ENCODE measurements at regions not wholly inside any gene's neighbourhood (a gene's known extent, or its start where the extent isn't known, plus 50 kb on each side); places are given as distances from the start of the nearest gene placed in this dataset.

DNA sequence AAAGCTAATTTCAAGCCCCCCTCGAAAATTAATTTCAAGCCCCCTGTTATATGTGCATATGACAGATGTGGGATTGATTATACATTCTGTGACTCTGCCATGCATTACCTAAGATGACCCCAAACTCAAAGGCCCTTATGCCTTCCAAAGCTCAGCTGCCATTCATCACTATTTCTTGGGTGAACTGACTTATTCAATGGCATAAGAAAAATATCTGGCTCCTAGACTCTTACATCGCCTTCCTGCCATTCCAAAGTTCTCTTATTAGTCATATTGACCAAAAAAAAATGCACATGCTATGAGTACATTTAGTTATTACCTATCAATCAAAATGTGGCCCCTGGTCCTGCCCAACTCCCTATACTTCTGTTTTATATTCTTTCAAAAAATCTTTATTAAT is 291.8 kb upstream of the CHAC2 start:
- Histone ChIP-seq H3K4me1 (ENCODE audit: insufficient read depth, low read length, poor library complexity, severe bottlenecking) (no peaks in the 10 kb centered on the region), H3K9me3 (ENCODE audit: low read depth, low read length, poor library complexity, severe bottlenecking) (no peaks in the 10 kb centered on the region), H3K27me3 (replicated peaks; ENCODE audit: insufficient read depth, low read depth, low read length, poor library complexity) (no peaks in the 10 kb centered on the region), H3K36me3 (ENCODE audit: insufficient read depth, low read length, poor library complexity, severe bottlenecking) (no peaks in the 10 kb centered on the region), H3K4me3 (ENCODE audit: low read depth, low read length, poor library complexity, severe bottlenecking) (no peak overlapping the region), H3K27ac (ENCODE audit: low read depth, low read length, poor library complexity, severe bottlenecking) (no peak overlapping the region)
- intact Hi-C loops (cut with micrococcal nuclease; ENCODE audit: unreplicated experiment) = no loop called here
- BruUV-seq (replicated peaks) = no TSS peak
- ChIA-PET POLR2A (ENCODE audit: low non-redundant PET) (no interaction called here), CTCF (no interaction called here)
- DNase-seq (ENCODE audit: low spot score) = no peak
- TF ChIP-seq, protein P1, sequence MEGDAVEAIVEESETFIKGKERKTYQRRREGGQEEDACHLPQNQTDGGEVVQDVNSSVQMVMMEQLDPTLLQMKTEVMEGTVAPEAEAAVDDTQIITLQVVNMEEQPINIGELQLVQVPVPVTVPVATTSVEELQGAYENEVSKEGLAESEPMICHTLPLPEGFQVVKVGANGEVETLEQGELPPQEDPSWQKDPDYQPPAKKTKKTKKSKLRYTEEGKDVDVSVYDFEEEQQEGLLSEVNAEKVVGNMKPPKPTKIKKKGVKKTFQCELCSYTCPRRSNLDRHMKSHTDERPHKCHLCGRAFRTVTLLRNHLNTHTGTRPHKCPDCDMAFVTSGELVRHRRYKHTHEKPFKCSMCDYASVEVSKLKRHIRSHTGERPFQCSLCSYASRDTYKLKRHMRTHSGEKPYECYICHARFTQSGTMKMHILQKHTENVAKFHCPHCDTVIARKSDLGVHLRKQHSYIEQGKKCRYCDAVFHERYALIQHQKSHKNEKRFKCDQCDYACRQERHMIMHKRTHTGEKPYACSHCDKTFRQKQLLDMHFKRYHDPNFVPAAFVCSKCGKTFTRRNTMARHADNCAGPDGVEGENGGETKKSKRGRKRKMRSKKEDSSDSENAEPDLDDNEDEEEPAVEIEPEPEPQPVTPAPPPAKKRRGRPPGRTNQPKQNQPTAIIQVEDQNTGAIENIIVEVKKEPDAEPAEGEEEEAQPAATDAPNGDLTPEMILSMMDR (conservative IDR thresholded peaks at IDR 0.05; ENCODE audit: low read depth, low read length) = no peak
- TF ChIP-seq EZH2 (IDR thresholded peaks at IDR 0.05; ENCODE audit: borderline replicate concordance, low read depth, low read length, poor library complexity, severe bottlenecking) = no peak

DNA sequence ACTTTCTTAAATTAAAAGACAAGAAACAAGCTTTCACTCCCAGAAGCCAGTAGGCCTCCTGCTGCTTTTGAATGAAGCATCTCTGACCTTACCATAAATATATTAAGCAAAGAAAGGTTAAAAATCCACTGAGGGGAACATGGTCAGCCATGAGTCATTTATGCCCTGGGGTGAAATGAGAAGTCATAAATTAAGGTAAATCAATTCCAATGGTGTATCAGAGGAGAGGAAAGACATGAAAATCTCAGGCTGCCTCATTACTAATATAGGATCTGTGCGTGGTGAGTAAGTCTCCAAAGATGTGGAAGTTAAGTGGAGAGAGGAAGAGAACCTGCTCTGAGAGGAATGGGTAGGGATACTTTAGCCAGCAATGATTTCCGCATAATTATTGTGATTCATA is 292.3 kb upstream of the CHAC2 start:
- POLR2A ChIA-PET (ENCODE audit: low non-redundant PET) = no interaction called here
- Histone ChIP-seq H3K9me3 (ENCODE audit: low read depth, low read length, poor library complexity, severe bottlenecking) (no peaks in the 10 kb centered on the region), H3K27me3 (replicated peaks; ENCODE audit: insufficient read depth, low read depth, low read length, poor library complexity) (no peaks in the 10 kb centered on the region), H3K4me1 (ENCODE audit: insufficient read depth, low read length, poor library complexity, severe bottlenecking) (no peaks in the 10 kb centered on the region), H3K27ac (ENCODE audit: low read depth, low read length, poor library complexity, severe bottlenecking) (no peak overlapping the region), H3K4me3 (ENCODE audit: low read depth, low read length, poor library complexity, severe bottlenecking) (no peak overlapping the region), H3K36me3 (ENCODE audit: insufficient read depth, low read length, poor library complexity, severe bottlenecking) (no peaks in the 10 kb centered on the region)
- intact Hi-C loops (cut with micrococcal nuclease; ENCODE audit: unreplicated experiment) = no loop called here
- CTCF ChIA-PET = no interaction called here
- DNase-seq (ENCODE audit: low spot score) = no peak
- TF ChIP-seq EZH2 (IDR thresholded peaks at IDR 0.05; ENCODE audit: borderline replicate concordance, low read depth, low read length, poor library complexity, severe bottlenecking) = no peak
- TF ChIP-seq, protein P1 (conservative IDR thresholded peaks at IDR 0.05; ENCODE audit: low read depth, low read length) = no peak
- BruUV-seq (replicated peaks) = no TSS peak

DNA sequence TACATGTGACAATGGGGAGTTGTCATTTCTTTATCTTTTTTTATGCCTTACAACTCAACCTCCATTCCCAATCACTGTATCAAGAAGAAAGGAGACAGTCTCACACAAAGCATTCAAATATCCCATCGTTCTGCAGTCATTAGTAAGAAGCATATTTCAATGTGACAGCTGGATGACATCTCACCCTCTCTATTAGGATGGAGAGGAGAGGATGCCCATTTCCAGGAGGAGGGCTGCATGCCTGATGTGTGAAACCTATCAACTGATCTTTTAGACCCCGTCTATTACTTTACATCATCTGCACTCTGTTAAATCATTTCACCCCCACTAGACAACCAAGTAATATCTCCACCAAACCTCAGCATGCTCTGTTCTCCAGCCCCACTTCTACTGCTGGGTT is 292.7 kb upstream of the CHAC2 start:
- Histone ChIP-seq H3K9me3 (ENCODE audit: low read depth, low read length, poor library complexity, severe bottlenecking) (no peaks in the 10 kb centered on the region), H3K27me3 (replicated peaks; ENCODE audit: insufficient read depth, low read depth, low read length, poor library complexity) (no peaks in the 10 kb centered on the region), H3K4me3 (ENCODE audit: low read depth, low read length, poor library complexity, severe bottlenecking) (no peak overlapping the region), H3K36me3 (ENCODE audit: insufficient read depth, low read length, poor library complexity, severe bottlenecking) (no peaks in the 10 kb centered on the region), H3K4me1 (ENCODE audit: insufficient read depth, low read length, poor library complexity, severe bottlenecking) (no peaks in the 10 kb centered on the region), H3K27ac (ENCODE audit: low read depth, low read length, poor library complexity, severe bottlenecking) (no peak overlapping the region)
- ChIA-PET CTCF (no interaction called here), POLR2A (ENCODE audit: low non-redundant PET) (no interaction called here)
- TF ChIP-seq EZH2 (IDR thresholded peaks at IDR 0.05; ENCODE audit: borderline replicate concordance, low read depth, low read length, poor library complexity, severe bottlenecking) = no peak
- TF ChIP-seq, protein P1 (conservative IDR thresholded peaks at IDR 0.05; ENCODE audit: low read depth, low read length) = no peak
- intact Hi-C loops (cut with micrococcal nuclease; ENCODE audit: unreplicated experiment) = no loop called here
- no TSS peak for BruUV-seq (replicated peaks)
- no peak for DNase-seq (ENCODE audit: low spot score)
